Fibroblast of villous mesenchyme (primary cell): ENCODE measurements at regions not wholly inside any gene's neighbourhood (a gene's known extent, or its start where the extent isn't known, plus 50 kb on each side); places are given as distances from the start of the nearest gene placed in this dataset.

ENCODE experiments used
- DNase-seq: peaks from one replicate; pipeline ENCODE4 v3.0.0-alpha.2; 2010; ENCODE audit warnings: low read depth
- H3K4me3 ChIP-seq: 2 replicates; pipeline ENCODE4 v1.5.1; 2011; ENCODE audit warnings: low read depth, mild to moderate bottlenecking, low read length
- TF ChIP-seq, protein P1 (sequence below): IDR thresholded peaks from 2 replicates; pipeline ENCODE4 v1.5.1; 2012; ENCODE audit warnings: low read depth, mild to moderate bottlenecking, low read length; ENCODE audit not compliant: insufficient read depth

DNA sequence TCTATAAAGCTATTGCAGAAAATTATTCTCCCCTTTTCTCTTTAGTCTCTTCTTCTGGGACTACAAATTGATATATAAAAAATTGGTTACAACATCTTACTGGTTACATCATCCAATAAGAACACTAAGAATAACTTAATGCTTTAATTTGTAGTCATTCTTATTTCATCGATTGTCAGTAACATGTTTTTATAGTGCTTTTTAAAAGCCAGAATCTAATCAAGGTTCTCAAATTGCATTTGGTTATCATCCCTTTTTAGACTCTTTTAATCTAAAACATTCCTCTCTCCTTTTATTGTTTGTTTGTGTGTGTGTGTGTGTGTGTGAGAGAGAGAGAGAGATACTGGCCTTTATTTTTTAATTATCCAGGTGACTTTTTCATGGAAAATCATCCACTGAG is 377.1 kb upstream of the MEIS1 start:
- no peak for DNase-seq
- TF ChIP-seq, protein P1, sequence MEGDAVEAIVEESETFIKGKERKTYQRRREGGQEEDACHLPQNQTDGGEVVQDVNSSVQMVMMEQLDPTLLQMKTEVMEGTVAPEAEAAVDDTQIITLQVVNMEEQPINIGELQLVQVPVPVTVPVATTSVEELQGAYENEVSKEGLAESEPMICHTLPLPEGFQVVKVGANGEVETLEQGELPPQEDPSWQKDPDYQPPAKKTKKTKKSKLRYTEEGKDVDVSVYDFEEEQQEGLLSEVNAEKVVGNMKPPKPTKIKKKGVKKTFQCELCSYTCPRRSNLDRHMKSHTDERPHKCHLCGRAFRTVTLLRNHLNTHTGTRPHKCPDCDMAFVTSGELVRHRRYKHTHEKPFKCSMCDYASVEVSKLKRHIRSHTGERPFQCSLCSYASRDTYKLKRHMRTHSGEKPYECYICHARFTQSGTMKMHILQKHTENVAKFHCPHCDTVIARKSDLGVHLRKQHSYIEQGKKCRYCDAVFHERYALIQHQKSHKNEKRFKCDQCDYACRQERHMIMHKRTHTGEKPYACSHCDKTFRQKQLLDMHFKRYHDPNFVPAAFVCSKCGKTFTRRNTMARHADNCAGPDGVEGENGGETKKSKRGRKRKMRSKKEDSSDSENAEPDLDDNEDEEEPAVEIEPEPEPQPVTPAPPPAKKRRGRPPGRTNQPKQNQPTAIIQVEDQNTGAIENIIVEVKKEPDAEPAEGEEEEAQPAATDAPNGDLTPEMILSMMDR = no peak
- H3K4me3 ChIP-seq = no peak overlapping the region

DNA sequence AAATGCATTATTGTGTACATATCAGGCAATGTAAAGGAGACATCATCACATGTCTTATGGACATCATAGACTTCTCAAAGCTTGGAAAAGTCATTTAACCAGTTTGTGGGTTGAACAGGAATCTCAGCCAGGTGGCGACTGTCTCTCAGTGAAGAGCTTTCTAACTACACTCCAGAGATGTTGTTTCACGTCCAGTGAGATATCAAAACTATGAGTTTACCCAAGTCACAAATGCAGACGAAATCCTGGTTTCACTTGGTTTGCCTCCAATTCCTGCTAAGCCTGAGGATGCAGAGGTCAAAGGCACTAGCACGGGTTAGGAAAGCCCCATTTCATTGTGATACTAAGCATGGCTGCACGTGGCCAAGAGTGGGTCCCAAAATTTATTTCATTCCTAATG is 384.5 kb upstream of the MEIS1 start:
- no peak for DNase-seq
- TF ChIP-seq, protein P1 = no peak
- no peak overlapping the region for H3K4me3 ChIP-seq

DNA sequence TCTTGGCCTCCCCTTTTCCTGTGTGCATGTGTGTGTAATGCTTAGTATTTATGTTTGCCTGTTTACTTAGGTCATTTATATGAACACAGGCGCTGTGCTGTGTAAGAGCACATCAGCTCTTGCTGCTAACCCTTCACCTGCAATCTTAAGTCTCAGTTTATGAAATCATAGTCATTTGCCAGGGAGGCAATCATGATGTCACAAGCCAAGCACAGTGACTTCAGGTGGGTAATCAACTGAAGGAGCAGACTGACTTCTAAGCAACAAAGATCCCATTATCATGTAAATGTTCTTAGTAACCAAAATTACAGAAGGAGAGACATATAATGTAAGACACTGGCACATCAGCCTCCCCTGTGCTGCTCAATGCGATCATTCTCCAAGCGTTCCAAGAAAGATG is 386.3 kb upstream of the MEIS1 start:
- no peak overlapping the region for H3K4me3 ChIP-seq
- DNase-seq = no peak
- TF ChIP-seq, protein P1 = no peak

DNA sequence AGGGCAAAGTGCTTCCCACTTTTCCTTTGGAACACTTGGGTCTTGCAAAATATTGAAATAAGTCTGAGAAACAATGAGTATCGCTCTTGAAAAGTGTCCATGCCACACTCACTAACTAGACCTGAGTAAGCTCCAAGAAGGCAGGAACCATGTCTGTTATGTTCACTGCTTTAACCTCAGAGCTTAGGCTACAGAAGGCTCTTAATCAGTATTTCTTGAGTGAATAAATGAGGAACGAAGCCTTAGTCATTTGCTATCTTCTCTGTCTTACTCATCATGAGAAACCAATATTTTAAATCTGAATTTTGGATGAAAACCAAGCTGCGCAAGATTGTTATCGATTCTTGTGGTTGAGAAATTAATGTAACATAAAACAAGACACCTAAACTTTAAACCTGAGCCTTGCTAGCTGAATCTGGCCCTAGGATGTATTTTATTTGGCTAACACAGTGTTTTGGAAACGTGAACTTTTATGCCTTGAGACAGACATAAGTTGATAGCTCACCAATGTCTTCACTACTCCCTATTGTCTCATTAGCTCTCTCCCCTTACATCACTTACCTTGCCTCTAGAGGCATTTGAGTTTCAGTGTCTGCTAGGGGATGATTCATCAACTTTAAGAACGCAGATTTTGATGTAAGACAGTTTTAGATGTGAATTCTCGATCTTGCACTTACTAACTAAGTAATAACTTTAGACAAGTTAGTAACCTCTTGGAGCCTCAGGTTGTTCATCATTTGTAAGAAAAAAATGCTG is 392.8 kb upstream of the MEIS1 start:
- peak; percentile 13 for DNase-seq
- H3K4me3 ChIP-seq = no peak overlapping the region
- TF ChIP-seq, protein P1 = no peak

GRCh38 chr2:66036948-66037347 is 398.0 kb upstream of the MEIS1 start:
- no peak for DNase-seq
- TF ChIP-seq, protein P1 = no peak
- no peak overlapping the region for H3K4me3 ChIP-seq

DNA sequence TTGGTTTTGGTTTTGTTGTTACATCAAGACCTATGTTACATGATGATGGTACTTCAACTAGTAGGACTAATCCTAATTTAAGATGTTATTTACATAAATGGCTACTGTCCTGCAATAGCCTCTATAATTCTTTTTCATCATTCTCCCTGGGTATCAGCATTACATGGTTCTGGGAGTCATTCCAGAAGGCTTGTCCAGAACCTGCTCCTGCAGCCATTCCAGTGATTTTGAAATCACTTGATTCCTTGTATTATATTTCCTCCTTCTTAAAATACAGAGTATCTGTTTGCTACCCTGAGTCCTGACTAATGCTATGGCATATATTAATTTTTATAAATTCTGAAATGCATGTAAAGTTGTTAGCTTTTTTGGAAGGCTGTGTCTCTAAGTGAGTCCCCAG is 400.5 kb upstream of the MEIS1 start:
- TF ChIP-seq, protein P1 = no peak
- no peak for DNase-seq
- H3K4me3 ChIP-seq = no peak overlapping the region
